ENCODE measurements at regions not wholly inside any gene's neighbourhood (a gene's known extent, or its start where the extent isn't known, plus 50 kb on each side); places are given as distances from the start of the nearest gene placed in this dataset.
"Not testable (repeated sequence)": the region's sequence is repeated elsewhere in the genome, so short reads cannot be mapped to it uniquely, and the experiment has no call there.

GRCh38 chr2:209194717-209195116, 229.1 kb upstream of the MAP2 start:
- no peak for DNase-seq

- DNase-seq = no peak
Measured at GRCh38 chr2:209208211-209208610, 215.6 kb upstream of the MAP2 start.

- DNase-seq = no peak
Measured at GRCh38 chr2:209209943-209210342, 213.9 kb upstream of the MAP2 start.

- no peak for DNase-seq
Measured at GRCh38 chr2:209230560-209230959, 193.3 kb upstream of the MAP2 start.

GRCh38 chr2:209236377-209236776, 187.5 kb upstream of the MAP2 start:
- no peak for DNase-seq

- no peak for DNase-seq
Measured at GRCh38 chr2:209238765-209239584, 184.9 kb upstream of the MAP2 start.

- no peak for DNase-seq
Measured at GRCh38 chr2:209239585-209239938, 184.3 kb upstream of the MAP2 start.

GRCh38 chr2:209240204-209240603, 183.6 kb upstream of the MAP2 start:
- no peak for DNase-seq

GRCh38 chr2:209253544-209253943, 170.3 kb upstream of the MAP2 start:
- no peak for DNase-seq

- DNase-seq = no peak
Measured at GRCh38 chr2:209259767-209260166, 164.1 kb upstream of the MAP2 start.

- DNase-seq = no peak
Measured at GRCh38 chr2:209260281-209260680, 163.6 kb upstream of the MAP2 start.

- not testable (repeated sequence) for DNase-seq
Measured at GRCh38 chr2:209261366-209262053, 162.3 kb upstream of the MAP2 start.

GRCh38 chr2:209269024-209269423, 154.8 kb upstream of the MAP2 start:
- no peak for DNase-seq

GRCh38 chr2:209276000-209276399, 147.8 kb upstream of the MAP2 start:
- DNase-seq = no peak

GRCh38 chr2:209277444-209277843, 146.4 kb upstream of the MAP2 start:
- no peak for DNase-seq

GRCh38 chr2:209298601-209299000, 125.2 kb upstream of the MAP2 start:
- no peak for DNase-seq

- not testable (repeated sequence) for DNase-seq
Measured at GRCh38 chr2:209299478-209299877, 124.4 kb upstream of the MAP2 start.

- not testable (repeated sequence) for DNase-seq
Measured at GRCh38 chr2:209300766-209301165, 123.1 kb upstream of the MAP2 start.

GRCh38 chr2:209305026-209305425, 118.8 kb upstream of the MAP2 start:
- no peak for DNase-seq

- DNase-seq = no peak
Measured at GRCh38 chr2:209305746-209306196, 118.1 kb upstream of the MAP2 start.

GRCh38 chr2:209307161-209308001, 116.5 kb upstream of the MAP2 start:
- no peak for DNase-seq

GRCh38 chr2:209308415-209308814, 115.4 kb upstream of the MAP2 start:
- no peak for DNase-seq

- no peak for DNase-seq
Measured at GRCh38 chr2:209311948-209312347, 111.9 kb upstream of the MAP2 start.
